Body of pancreas (tissue), 4 donors: ENCODE measurements at regions not wholly inside any gene's neighbourhood (a gene's known extent, or its start where the extent isn't known, plus 50 kb on each side); places are given as distances from the start of the nearest gene placed in this dataset.
A peak's percentile ranks its signal among the peaks of the same experiment; 100 is the strongest.

ENCODE experiments used
- POLR2A ChIP-seq, 3 donors: fragments of 450-650 bp; IDR thresholded peaks; one replicate each; pipeline ENCODE4 v1.6.1; 2016; ENCODE audit warnings: antibody characterized with exemption in 3 of 3, mild to moderate bottlenecking in 2 of 3
- TF ChIP-seq, protein P1 (sequence below), 7 experiments: fragments of 450-650 bp in 4 of 7; fragments of 200-600 bp in 3 of 7; sonication (generic) in 3 of 7; IDR thresholded peaks; one replicate each; pipeline ENCODE4 v1.5.1; 2016 to 2019; ENCODE audit warnings: antibody characterized with exemption in 7 of 7

DNA sequence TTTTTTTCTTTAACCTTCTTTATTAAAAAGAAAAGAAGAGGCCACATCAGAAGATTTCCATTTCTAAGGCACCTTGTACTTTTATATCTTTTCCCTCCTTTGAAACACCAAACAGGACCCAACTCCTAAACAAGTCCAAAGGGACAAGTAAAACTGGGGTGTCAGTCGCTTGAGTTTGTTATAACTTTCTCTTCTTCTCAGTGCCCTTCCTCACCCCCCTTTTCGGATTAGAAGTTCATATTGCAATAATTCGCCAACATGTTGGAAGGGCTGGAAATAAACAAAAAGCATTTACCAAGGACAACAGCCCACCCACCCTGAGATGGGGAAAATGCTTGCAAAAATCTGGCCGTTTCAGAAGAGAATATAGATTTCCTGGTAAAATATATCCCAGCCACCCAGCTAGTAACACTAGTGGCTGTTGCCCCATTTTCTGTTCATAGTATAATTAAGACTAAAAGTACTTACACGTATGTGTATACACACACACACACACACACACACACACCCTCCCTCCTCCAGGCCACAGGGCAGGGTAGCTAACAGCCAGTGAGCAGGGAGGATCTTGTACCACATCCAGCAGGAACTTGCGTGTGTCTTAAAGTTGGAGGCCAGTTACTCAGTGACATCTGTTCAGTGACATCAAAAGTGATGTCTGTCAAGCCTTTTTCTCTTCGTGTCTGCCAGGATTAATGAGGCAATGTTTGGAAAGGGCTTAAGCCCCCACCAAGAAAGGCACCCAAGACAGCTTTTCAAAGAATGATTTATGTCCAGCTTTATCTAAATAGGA is 149.1 kb upstream of the KLF4 start:
- TF ChIP-seq POLR2A (IDR thresholded peaks at IDR 0.05), result peak in 1 of 3 donors; percentile 21
- TF ChIP-seq, protein P1, sequence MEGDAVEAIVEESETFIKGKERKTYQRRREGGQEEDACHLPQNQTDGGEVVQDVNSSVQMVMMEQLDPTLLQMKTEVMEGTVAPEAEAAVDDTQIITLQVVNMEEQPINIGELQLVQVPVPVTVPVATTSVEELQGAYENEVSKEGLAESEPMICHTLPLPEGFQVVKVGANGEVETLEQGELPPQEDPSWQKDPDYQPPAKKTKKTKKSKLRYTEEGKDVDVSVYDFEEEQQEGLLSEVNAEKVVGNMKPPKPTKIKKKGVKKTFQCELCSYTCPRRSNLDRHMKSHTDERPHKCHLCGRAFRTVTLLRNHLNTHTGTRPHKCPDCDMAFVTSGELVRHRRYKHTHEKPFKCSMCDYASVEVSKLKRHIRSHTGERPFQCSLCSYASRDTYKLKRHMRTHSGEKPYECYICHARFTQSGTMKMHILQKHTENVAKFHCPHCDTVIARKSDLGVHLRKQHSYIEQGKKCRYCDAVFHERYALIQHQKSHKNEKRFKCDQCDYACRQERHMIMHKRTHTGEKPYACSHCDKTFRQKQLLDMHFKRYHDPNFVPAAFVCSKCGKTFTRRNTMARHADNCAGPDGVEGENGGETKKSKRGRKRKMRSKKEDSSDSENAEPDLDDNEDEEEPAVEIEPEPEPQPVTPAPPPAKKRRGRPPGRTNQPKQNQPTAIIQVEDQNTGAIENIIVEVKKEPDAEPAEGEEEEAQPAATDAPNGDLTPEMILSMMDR (IDR thresholded peaks at IDR 0.05), result no peak
